22Rv1 (cell line): ENCODE measurements at regions not wholly inside any gene's neighbourhood (a gene's known extent, or its start where the extent isn't known, plus 50 kb on each side); places are given as distances from the start of the nearest gene placed in this dataset.

Experiments
- CTCF ChIP-seq: fragments of 450-650 bp; IDR thresholded peaks from 2 replicates; pipeline ENCODE4 v1.5.1; 2017; ENCODE audit warnings: mild to moderate bottlenecking
- ZFX ChIP-seq: fragments of 450-650 bp; IDR thresholded peaks from 2 replicates; pipeline ENCODE4 v1.6.1; 2017; ENCODE audit warnings: antibody characterized with exemption, borderline replicate concordance

DNA sequence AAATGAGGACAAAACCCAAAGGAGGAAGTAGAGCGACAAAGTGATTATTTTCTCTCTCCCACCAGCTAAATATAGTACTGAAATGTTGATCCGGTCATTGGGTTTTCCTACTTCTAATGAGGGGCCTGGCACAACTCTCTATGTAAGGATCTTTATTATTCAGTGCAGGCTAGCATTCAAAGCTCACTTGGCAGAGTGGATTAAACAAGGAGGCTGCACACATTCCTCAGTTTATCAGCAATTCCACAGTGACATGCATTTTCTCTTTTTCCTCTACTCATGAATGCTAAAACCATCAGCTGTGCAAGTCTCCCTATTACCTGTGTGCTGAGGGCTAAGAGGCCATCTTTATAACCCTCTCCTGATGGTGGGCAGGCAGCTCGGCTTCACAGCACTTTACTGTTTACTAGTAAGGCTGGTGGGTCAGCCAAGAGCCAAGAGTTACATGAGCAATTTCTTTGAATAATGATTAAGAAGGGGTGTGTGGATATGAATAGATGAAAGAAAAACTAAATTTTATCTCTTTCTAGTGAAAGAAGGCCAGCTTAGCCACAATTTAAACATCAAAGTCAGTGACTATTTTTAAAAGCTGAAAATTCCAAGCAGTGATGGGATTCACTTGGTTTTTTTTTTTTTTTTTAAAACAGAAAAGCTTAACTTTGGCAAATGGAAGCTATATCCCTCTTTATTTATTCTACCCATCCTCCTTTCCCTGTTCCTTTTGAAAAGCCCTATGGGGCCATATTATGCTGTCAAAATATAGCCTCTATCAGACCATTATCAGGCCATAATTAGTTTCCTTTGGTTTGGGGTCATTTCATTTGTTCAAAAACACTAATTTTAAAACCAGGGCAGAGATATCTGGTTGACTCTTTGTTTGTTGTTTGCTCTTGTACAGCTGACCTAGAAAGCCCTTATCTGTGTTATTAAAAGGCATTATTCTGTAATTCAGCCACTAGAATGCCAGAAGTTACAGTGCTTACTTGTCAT is 111.0 kb downstream of the RBM43 start:
- TF ChIP-seq CTCF (no peak), ZFX (no peak)
